NCI-H446 (cell line): ENCODE measurements at regions not wholly inside any gene's neighbourhood (a gene's known extent, or its start where the extent isn't known, plus 50 kb on each side); places are given as distances from the start of the nearest gene placed in this dataset.

Experiments used
- DNase-seq, 2 experiments: peaks; one replicate each; lab custom pipeline; 2025; lab: John Stamatoyannopoulos, UW

GRCh38 chr18:39007031-39007902 is 1441.7 kb upstream of the CELF4 start:
- no peak for DNase-seq

- no peak for DNase-seq
Measured at GRCh38 chr18:38996056-38996455, 1430.5 kb upstream of the CELF4 start.

GRCh38 chr18:38993342-38993741 is 1427.7 kb upstream of the CELF4 start:
- no peak for DNase-seq

GRCh38 chr18:38984968-38985367 is 1419.4 kb upstream of the CELF4 start:
- DNase-seq, result no peak

- DNase-seq, result no peak
Measured at GRCh38 chr18:38982072-38982471, 1416.5 kb upstream of the CELF4 start.

DNA sequence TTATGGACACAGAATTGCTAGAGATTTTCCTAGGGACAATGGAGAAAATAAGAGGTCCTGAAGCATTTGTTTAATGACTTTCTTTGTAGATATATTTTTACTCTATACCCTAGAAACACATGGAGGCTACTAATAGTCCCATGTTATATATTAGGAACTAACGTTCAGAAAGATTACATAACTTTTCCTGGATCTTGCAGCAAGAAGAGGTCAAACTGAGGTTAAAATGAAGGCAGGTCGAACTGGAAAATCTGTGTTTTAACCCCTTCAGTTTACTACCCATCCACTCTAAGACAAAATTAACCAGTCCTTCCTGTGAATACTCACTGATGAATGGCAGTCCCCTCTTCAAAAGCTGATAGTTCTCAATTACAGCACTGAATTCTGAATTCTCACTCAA is 1415.8 kb upstream of the CELF4 start:
- no peak for DNase-seq

DNA sequence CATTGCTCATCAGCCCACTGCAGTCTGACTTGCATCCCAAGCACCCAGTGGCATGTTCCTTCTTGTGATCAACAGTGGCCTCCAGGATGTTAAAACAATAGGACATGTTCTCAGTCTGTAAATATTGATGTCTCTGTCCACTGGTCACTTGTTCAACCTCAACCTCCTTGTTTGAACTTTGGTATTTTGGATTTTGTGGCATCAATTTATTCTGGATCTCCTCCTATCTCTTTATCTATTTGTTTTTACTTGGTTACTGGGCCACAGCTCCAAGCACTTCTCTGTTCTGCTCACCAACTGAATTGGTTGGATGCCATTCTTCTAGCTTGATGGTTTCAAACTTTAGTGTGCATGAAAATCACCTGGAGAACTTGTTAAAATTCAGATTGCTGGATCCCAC is 1414.8 kb upstream of the CELF4 start:
- no peak for DNase-seq

- DNase-seq, result no peak
Measured at GRCh38 chr18:38972571-38972970, 1407.0 kb upstream of the CELF4 start.

DNA sequence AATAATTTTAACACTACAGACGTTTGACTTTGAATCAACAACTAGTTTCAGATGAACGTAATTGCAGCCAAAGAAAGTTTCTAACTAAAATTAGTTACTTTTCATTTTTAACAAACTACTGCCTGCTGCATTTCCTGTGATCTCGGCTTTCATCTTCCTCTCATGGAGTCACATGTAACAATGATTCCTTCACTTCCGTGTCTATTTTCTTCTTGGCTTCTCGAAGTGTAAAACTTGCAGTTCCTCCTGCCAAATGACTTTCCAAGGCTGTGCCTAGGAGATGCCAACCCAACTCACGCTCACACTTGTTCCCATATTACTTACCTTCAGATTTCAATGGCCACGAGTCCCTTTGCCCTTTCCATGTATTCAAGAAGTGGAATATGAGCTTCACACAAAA is 1406.3 kb upstream of the CELF4 start:
- no peak for DNase-seq

DNA sequence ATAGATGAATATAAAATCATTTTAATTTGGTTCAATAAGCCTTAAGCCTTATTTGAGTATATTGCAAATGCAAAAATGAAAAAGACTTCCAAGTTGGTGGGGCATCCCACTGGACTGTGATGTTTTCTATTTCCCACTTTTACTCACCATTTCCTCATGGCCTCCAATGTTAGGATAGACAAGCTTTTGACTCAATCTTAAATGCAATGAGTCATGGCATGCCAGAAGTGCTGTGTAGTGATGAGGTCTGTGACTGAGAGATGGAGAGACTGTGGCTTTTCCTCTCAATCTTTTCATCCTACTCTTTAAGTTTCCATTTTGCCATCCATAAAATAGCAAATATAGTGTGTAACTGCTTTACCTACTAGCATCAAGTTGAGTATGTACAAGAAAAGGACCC is 1401.2 kb upstream of the CELF4 start:
- DNase-seq, result no peak

DNA sequence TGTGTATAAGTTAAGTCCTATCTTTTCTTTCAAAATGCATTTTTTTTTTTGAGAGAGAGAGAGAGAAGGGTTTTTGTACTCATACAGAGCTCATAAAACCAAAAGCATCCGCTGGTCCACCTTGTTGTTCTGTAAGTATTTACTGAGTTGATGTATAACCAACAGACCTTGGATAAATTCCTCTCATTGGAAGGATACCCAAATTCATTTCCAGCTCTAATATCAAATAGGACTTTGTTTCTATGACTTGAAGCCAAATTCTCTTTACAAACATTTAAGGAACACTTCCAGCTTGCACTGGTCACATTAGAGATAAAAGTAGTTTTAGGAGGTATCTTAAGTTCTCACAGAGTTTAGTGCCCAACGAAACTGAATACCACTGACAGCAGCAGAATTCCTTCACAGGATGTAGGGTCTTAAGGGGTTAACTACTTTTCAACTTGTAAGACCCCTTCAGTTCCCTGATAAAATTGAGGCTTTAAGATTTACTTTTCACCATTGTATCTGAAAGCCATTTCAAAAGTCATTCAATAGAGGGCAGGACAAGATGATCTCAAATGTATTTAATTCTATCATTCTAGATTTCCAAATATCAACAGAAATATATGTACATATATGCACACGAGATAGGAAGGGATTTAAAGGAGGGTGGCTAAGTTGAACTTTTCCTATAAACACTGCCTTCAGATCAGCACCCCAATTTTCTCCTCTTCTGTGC is 1398.5 kb upstream of the CELF4 start:
- no peak for DNase-seq

GRCh38 chr18:38961880-38962279 is 1396.3 kb upstream of the CELF4 start:
- DNase-seq, result no peak

GRCh38 chr18:38957736-38958135 is 1392.1 kb upstream of the CELF4 start:
- no peak for DNase-seq

GRCh38 chr18:38956068-38956467 is 1390.5 kb upstream of the CELF4 start:
- no peak for DNase-seq

DNA sequence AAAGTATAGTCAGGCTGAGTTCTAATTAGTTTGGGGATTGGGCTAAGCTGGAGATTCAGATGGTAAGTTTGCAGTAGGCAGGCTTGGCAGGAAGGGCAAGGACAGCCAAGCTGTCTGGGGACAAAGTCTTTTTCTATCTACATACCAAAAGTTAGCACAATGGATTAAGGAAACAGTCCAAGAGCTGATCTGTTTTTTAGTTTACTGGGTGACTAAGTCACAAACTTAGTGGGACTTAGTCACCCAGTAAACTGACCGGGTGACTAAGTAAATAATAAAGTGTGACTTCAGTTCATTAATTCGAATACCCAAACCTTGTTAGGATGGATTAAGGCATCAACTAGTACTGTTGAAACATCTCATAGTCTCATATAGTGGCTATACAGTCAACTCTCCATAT is 1386.0 kb upstream of the CELF4 start:
- no peak for DNase-seq

GRCh38 chr18:38948436-38948835 is 1382.8 kb upstream of the CELF4 start:
- DNase-seq, result no peak

DNA sequence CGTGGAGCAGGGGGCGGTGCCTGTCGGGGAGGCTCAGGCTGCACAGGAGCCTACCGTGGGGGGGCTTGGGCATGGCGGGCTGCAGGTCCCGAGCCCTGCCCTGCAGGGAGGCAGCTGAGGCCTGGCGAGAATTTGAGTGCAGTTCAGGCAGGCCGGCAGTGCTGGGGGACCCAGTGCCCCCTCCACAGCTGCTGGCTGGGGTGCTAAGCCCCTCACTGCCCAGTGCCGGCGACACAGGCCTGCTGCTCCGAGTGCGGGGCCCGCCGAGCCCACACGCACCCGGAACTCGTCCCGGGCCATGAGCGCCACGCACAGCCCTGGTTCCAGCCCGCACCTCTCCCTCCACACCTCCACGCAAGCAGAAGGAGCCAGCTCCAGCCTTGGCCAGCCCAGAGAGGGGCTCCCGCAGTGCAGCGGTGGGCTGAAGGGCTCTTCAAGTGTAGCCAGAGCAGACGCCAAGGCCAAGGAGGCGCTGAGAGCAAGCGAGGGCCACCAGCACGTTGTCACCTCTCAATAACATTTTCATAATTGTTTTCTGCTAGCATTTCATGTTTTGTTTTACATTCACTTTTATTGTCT is 1378.9 kb upstream of the CELF4 start:
- no peak for DNase-seq

DNA sequence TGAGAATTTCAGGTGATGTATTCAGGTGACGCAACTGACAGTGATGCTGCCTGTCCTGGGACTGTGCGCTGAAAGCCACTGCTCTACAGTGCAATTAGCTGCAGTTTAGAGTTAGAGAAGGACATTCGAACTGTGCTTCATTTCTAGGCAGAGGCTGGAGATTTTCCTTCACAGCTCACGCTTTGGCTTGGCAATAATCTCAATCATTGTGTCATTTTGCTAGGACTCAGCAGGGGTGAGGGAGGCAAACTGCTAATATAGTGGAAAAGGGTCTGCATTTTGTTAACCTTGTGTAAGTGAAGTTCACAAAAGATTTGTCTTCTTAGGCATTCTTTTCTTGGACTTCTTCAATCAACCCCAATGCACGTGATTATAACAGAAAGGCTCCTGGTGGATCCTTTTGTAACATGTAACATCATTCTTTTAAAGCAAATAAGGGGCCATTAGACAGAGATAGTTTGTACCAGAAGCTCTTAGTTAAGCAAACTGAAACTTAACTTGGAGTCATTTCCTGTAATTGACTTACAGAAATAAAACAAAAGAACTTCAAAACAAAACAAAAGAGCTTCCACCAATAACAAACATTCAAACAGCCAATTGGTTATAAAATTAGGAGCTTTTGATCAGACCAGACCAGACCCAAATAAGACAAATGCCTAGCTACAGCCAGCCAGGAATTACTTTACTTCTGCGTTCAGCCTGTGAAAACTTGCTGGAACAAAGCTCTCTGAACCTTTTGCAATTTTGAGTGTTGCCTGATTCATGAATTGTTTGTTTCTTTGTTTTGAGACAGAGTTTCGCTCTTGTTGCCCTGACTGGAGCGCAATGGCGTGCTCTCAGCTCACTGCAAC is 1376.3 kb upstream of the CELF4 start:
- DNase-seq, result no peak

- no peak for DNase-seq
Measured at GRCh38 chr18:38940863-38941531, 1375.4 kb upstream of the CELF4 start.

DNA sequence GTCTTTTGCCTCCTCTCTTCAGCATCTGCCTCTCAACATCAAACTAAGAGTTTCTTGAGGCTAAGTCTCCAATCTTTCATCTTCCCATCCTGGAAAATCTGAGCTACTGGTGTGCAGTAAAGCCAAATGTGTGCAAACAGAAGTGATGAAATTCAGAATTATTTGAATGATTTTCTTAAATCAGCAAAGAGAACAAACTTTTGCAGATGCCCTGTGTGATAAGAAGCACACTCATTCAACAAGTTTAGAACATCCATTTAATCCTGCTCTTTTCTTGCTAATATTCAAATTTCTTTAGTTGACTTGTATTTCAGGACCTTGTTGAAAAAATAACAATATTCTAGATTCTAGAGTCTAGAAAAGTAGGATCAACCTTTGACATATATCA is 1374.9 kb upstream of the CELF4 start:
- DNase-seq, result no peak

- DNase-seq, result no peak
Measured at GRCh38 chr18:38933910-38934510, 1368.4 kb upstream of the CELF4 start.
